MM.1S (cell line): ENCODE measurements at regions not wholly inside any gene's neighbourhood (a gene's known extent, or its start where the extent isn't known, plus 50 kb on each side); places are given as distances from the start of the nearest gene placed in this dataset.

Experiments
- DNase-seq: peaks from one replicate; pipeline ENCODE4 v3.0.0-alpha.2; 2015
- H2AFZ ChIP-seq: fragments of 300-600 bp; sonication (generic); 2 replicates; pipeline ENCODE4 v1.6.0; 2016; ENCODE audit warnings: antibody characterized with exemption, low read length
- H3F3A ChIP-seq: fragments of 300-600 bp; sonication (generic); 2 replicates; pipeline ENCODE4 v1.6.1; 2016; ENCODE audit warnings: mild to moderate bottlenecking, antibody characterized with exemption, low read length, moderate library complexity, mixed read lengths; ENCODE audit not compliant: insufficient read depth
- H3K27ac ChIP-seq: fragments of 300-600 bp; sonication (generic); 2 replicates; pipeline ENCODE4 v1.5.1; 2016; ENCODE audit warnings: mild to moderate bottlenecking, low read length
- H3K27me3 ChIP-seq: fragments of 300-600 bp; sonication (generic); replicated peaks from 2 replicates; pipeline ENCODE4 v1.6.0; 2016; ENCODE audit warnings: low read length; ENCODE audit not compliant: insufficient read depth
- H3K36me3 ChIP-seq: fragments of 300-600 bp; sonication (generic); replicated peaks from 2 replicates; pipeline ENCODE4 v1.6.1; 2016; ENCODE audit warnings: mild to moderate bottlenecking, low read length, mixed read lengths; ENCODE audit not compliant: insufficient read depth
- H3K4me1 ChIP-seq: fragments of 300-600 bp; sonication (generic); 2 replicates; pipeline ENCODE4 v1.6.1; 2016; ENCODE audit warnings: low read length, mixed read lengths
- H3K4me2 ChIP-seq: fragments of 300-600 bp; sonication (generic); 2 replicates; pipeline ENCODE4 v1.6.0; 2016; ENCODE audit warnings: low read depth, low read length
- H3K4me3 ChIP-seq: fragments of 300-600 bp; sonication (generic); 2 replicates; pipeline ENCODE4 v1.5.1; 2016; ENCODE audit warnings: low read length, mixed read lengths
- H3K79me2 ChIP-seq: fragments of 300-600 bp; sonication (generic); 2 replicates; pipeline ENCODE4 v1.6.1; 2016; ENCODE audit warnings: mixed run types, low read length, mixed read lengths
- H3K9ac ChIP-seq: fragments of 300-600 bp; sonication (generic); 2 replicates; pipeline ENCODE4 v1.6.1; 2016; ENCODE audit warnings: low read length, mixed read lengths
- H3K9me2 ChIP-seq: fragments of 300-600 bp; sonication (generic); replicated peaks from 2 replicates; pipeline ENCODE4 v1.6.1; 2016; ENCODE audit warnings: mild to moderate bottlenecking, low read length, mixed read lengths; ENCODE audit not compliant: insufficient read depth
- H3K9me3 ChIP-seq: fragments of 300-600 bp; sonication (generic); replicated peaks from 2 replicates; pipeline ENCODE4 v1.6.1; 2016; ENCODE audit warnings: mild to moderate bottlenecking, low read length, mixed read lengths; ENCODE audit not compliant: insufficient read depth
- H4K20me1 ChIP-seq: fragments of 300-600 bp; sonication (generic); 2 replicates; pipeline ENCODE4 v1.6.1; 2016; ENCODE audit warnings: mild to moderate bottlenecking, low read length, moderate library complexity, mixed read lengths; ENCODE audit not compliant: insufficient read depth
- CTCF ChIP-seq: fragments of 300-600 bp; sonication (generic); IDR thresholded peaks from 2 replicates; pipeline ENCODE4 v1.5.1; 2016; ENCODE audit warnings: antibody characterized with exemption, low read length, mixed read lengths
- EZH2 ChIP-seq: fragments of 300-600 bp; sonication (generic); optimal IDR thresholded peaks from 2 replicates; pipeline ENCODE3; 2017; ENCODE audit warnings: low read depth, mild to moderate bottlenecking, antibody characterized with exemption, low read length, mixed read lengths
- EZH2phosphoT487 ChIP-seq: fragments of 300-600 bp; sonication (generic); IDR thresholded peaks from 2 replicates; pipeline ENCODE4 v1.6.1; 2018; ENCODE audit warnings: antibody characterized with exemption, low read length

DNA sequence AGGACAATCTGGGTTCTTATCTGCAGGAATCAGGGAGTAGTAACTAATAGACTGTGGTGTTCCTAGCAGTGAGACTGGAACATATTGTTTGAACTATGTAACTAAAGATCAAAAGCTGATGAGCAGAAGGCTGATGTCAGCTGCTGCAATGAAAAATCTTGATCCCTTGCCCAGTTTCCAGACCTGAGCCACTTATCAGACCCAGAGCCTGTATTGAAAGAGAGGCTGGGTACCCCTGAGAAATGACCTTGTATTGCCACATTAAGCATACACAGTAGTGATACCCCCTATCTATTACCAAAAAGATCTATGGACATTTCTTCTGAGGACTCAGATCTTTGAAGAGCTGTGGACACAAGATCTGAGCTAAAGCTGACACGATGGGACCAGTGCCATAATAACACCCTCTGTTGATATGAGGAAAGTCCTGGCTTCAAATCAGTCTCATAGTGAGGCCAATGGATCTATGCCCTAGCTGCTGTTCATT is 178.0 kb upstream of the GALNT2 start:
- Histone ChIP-seq H2AFZ (no peak overlapping the region), H3K9me2 (no peaks in the 10 kb centered on the region), H3K27me3 (no peaks in the 10 kb centered on the region), H3F3A (no peaks in the 10 kb centered on the region), H3K36me3 (no peaks in the 10 kb centered on the region), H3K9ac (no peak overlapping the region), H3K27ac (no peak overlapping the region), H3K9me3 (no peaks in the 10 kb centered on the region), H4K20me1 (no peaks in the 10 kb centered on the region), H3K4me2 (no peak overlapping the region), H3K4me3 (no peak overlapping the region), H3K79me2 (no peaks in the 10 kb centered on the region), H3K4me1 (no peaks in the 10 kb centered on the region)
- no peak for TF ChIP-seq EZH2phosphoT487
- DNase-seq, result no peak

DNA sequence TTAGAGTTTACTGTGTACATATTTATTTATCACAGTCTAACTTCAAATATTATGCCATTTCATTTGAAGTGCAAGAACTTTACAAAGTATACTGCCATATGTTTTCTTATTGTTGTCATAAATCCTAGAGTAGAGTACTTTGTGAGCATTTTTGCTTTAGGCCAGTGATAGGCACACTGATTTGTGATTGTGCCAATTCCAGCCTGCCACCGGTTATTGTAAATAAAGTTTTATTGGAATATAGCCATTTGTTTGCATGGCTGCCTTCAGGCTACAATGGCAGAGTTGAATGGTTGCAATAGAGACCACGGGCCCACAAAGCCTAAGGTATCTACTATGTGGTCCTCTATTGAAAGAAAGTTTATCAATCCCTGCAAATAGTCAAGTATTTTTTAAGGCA is 175.8 kb upstream of the GALNT2 start:
- no peaks in the 10 kb centered on the region for H3K36me3 ChIP-seq
- H3K4me1 ChIP-seq, result no peaks in the 10 kb centered on the region
- no peaks in the 10 kb centered on the region for H4K20me1 ChIP-seq
- H3K9ac ChIP-seq, result no peak overlapping the region
- no peaks in the 10 kb centered on the region for H3K9me2 ChIP-seq
- TF ChIP-seq CTCF, result no peak
- TF ChIP-seq EZH2phosphoT487, result no peak
- TF ChIP-seq EZH2, result no peak
- no peaks in the 10 kb centered on the region for H3F3A ChIP-seq
- no peak for DNase-seq
- no peak overlapping the region for H3K27ac ChIP-seq
- H3K79me2 ChIP-seq, result no peaks in the 10 kb centered on the region
- no peaks in the 10 kb centered on the region for H3K9me3 ChIP-seq
- no peak overlapping the region for H2AFZ ChIP-seq
- no peaks in the 10 kb centered on the region for H3K27me3 ChIP-seq
- H3K4me3 ChIP-seq, result no peak overlapping the region
- no peak overlapping the region for H3K4me2 ChIP-seq

- DNase-seq, result no peak
- H3K9ac ChIP-seq, result no peak overlapping the region
- H3K4me2 ChIP-seq, result no peak overlapping the region
- no peaks in the 10 kb centered on the region for H3K79me2 ChIP-seq
- H3K9me3 ChIP-seq, result no peaks in the 10 kb centered on the region
- no peak overlapping the region for H3K27ac ChIP-seq
- TF ChIP-seq EZH2, result no peak
- H3K4me1 ChIP-seq, result no peaks in the 10 kb centered on the region
- H3K36me3 ChIP-seq, result no peaks in the 10 kb centered on the region
- H3K27me3 ChIP-seq, result no peaks in the 10 kb centered on the region
- no peaks in the 10 kb centered on the region for H3K9me2 ChIP-seq
- no peaks in the 10 kb centered on the region for H4K20me1 ChIP-seq
- no peaks in the 10 kb centered on the region for H3F3A ChIP-seq
- H3K4me3 ChIP-seq, result no peak overlapping the region
- no peak overlapping the region for H2AFZ ChIP-seq
These were observed 174.4 kb upstream of the GALNT2 start for GRCh38 chr1:229892515-229893117.

- no peaks in the 10 kb centered on the region for H3K9me2 ChIP-seq
- no peak overlapping the region for H3K27ac ChIP-seq
- H3K27me3 ChIP-seq, result no peaks in the 10 kb centered on the region
- H4K20me1 ChIP-seq, result no peaks in the 10 kb centered on the region
- H3K79me2 ChIP-seq, result no peaks in the 10 kb centered on the region
- DNase-seq, result no peak
- no peak for TF ChIP-seq EZH2
- no peak for TF ChIP-seq CTCF
- no peak for TF ChIP-seq EZH2phosphoT487
- H3K4me1 ChIP-seq, result no peaks in the 10 kb centered on the region
- no peak overlapping the region for H3K9ac ChIP-seq
- H3K4me2 ChIP-seq, result no peak overlapping the region
- H2AFZ ChIP-seq, result no peak overlapping the region
- no peaks in the 10 kb centered on the region for H3F3A ChIP-seq
- no peak overlapping the region for H3K4me3 ChIP-seq
- H3K9me3 ChIP-seq, result no peaks in the 10 kb centered on the region
- no peaks in the 10 kb centered on the region for H3K36me3 ChIP-seq
These were observed 173.1 kb upstream of the GALNT2 start for GRCh38 chr1:229893762-229894444.
